Tibial artery (tissue), 4 donors: ENCODE measurements at regions not wholly inside any gene's neighbourhood (a gene's known extent, or its start where the extent isn't known, plus 50 kb on each side); places are given as distances from the start of the nearest gene placed in this dataset.

Experiments
- DNase-seq, 2 donors: peaks; one replicate each; pipeline ENCODE4 v3.0.0-alpha.2; 2019
- H3K27ac ChIP-seq, 2 donors: fragments of 200-600 bp; sonication (generic) in 1 of 2; 1 replicate in 1 of 2; 2 replicates in 1 of 2; pipeline ENCODE4 v1.5.1; 2018 to 2019; ENCODE audit warnings: mild to moderate bottlenecking in 1 of 2
- H3K27me3 ChIP-seq, 2 donors: fragments of 200-600 bp; sonication (generic) in 1 of 2; one replicate each; pipeline versions ENCODE4 v1.5.1 to v1.6.0; 2016 to 2019
- H3K36me3 ChIP-seq, 3 donors: fragments of 200-600 bp; sonication (generic) in 2 of 3; one replicate each; pipeline ENCODE4 v1.5.1; 2016 to 2019; ENCODE audit warnings: mild to moderate bottlenecking in 2 of 3
- H3K4me1 ChIP-seq, 4 donors: fragments of 200-600 bp; sonication (generic) in 2 of 4; 1 replicate in 3 of 4; 2 replicates in 1 of 4; pipeline ENCODE4 v1.5.1; 2016 to 2019
- H3K4me3 ChIP-seq, 2 donors: fragments of 200-600 bp; sonication (generic) in 1 of 2; 1 replicate in 1 of 2; 2 replicates in 1 of 2; pipeline ENCODE4 v1.5.1; 2018 to 2019; ENCODE audit warnings: mild to moderate bottlenecking in 2 of 2
- H3K9me3 ChIP-seq, 3 donors: fragments of 200-600 bp; sonication (generic) in 1 of 3; one replicate each; pipeline ENCODE4 v1.5.1; 2016 to 2019
- intact Hi-C: fragments of 100-400 bp; cut with DNase I; formaldehyde crosslinking; loops from one replicate; pipeline ENCODE4 v1.15.0; 2023; ENCODE audit warnings: low total_unique reads
- TF ChIP-seq, protein P1 (sequence below), 2 experiments: fragments of 200-600 bp in 1 of 2; fragments of 450-650 bp in 1 of 2; IDR thresholded peaks; one replicate each; pipeline ENCODE4 v1.5.1; 2017 to 2019; ENCODE audit warnings: antibody characterized with exemption in 2 of 2, mild to moderate bottlenecking in 1 of 2, moderate library complexity in 1 of 2

DNA sequence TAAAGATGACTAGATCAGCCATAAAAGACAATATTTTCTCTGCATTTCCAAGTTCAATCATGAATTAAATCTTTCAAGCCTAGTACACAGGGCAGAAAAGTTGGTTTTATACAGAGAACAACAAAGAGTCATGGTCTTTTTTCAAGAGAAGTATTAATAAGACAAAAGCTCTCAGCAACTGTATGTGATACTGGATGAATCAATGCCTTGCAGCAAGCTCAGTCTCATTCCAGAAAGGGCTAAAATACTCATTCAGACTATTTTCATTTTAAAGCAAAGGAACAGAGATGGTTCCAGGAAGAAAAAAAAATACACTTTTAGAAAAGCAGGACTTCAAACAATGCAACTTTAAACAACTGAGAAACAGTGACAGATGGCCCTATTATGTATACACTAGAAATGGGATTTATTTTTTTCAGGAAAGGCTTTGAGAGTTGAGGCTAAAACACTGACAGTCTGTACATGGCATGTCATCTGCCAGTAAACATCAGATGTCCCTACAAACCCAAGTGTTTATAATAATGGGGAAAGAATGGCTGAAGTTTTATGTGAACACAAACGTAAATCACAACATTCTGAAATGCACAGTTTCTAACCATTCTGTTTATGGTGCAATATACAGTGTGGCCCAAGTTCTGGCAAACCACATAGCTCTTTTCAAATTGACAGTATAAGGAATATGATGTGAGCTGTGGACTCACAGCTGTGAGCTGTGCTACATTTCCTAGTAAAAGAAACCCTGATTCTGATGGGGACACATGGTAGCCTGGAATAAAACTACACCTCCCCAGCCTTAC lies 114.3 kb upstream of the DST start:
- Histone ChIP-seq H3K27me3 (no peaks in the 10 kb centered on the region), H3K27ac (no peak overlapping the region), H3K4me3 (no peak overlapping the region), H3K9me3 (no peaks in the 10 kb centered on the region), H3K4me1 (peaks cover 0 to 60% (median 25%) of the 10 kb centered on the region in 4 donors), H3K36me3 (no peaks in the 10 kb centered on the region)
- TF ChIP-seq, protein P1, sequence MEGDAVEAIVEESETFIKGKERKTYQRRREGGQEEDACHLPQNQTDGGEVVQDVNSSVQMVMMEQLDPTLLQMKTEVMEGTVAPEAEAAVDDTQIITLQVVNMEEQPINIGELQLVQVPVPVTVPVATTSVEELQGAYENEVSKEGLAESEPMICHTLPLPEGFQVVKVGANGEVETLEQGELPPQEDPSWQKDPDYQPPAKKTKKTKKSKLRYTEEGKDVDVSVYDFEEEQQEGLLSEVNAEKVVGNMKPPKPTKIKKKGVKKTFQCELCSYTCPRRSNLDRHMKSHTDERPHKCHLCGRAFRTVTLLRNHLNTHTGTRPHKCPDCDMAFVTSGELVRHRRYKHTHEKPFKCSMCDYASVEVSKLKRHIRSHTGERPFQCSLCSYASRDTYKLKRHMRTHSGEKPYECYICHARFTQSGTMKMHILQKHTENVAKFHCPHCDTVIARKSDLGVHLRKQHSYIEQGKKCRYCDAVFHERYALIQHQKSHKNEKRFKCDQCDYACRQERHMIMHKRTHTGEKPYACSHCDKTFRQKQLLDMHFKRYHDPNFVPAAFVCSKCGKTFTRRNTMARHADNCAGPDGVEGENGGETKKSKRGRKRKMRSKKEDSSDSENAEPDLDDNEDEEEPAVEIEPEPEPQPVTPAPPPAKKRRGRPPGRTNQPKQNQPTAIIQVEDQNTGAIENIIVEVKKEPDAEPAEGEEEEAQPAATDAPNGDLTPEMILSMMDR (IDR thresholded peaks at IDR 0.05), result no peak
- intact Hi-C loops, result no loop called here
- no peak for DNase-seq

DNA sequence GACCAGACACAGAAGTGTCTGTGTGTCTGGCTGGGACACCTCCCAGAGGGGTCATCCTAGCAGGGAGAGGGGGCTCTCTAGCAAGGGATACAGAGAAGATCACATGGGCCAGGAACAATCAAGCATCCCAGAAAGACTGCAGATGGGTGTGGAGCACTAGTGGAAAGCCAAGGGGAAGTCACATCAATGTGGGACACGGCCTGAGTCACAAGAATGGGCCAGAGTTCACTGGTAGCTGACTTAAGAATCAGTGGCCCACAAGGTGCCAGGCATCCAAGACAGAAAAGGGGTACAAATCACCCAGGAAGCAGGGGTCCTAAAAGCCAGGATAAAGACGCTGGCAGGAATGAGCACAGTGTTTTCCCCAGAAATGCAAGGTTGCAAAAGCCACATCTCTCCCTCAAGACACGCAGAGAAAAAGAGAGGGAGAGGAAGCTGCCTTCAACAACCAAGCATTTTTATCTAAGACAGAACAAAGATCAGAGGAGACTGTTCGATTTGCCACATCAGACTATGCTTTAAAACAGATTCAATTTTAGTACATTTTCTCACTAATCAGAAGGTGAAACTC lies 113.6 kb upstream of the DST start:
- H3K9me3 ChIP-seq, result no peaks in the 10 kb centered on the region
- H3K4me3 ChIP-seq, result no peak overlapping the region
- DNase-seq, result no peak
- TF ChIP-seq, protein P1 (IDR thresholded peaks at IDR 0.05), result no peak
- intact Hi-C loops, result no loop called here
- no peaks in the 10 kb centered on the region for H3K36me3 ChIP-seq
- no peak overlapping the region for H3K27ac ChIP-seq
- H3K4me1 ChIP-seq, result peaks cover 0 to 67% (median 25%) of the 10 kb centered on the region in 4 donors
- no peaks in the 10 kb centered on the region for H3K27me3 ChIP-seq

DNA sequence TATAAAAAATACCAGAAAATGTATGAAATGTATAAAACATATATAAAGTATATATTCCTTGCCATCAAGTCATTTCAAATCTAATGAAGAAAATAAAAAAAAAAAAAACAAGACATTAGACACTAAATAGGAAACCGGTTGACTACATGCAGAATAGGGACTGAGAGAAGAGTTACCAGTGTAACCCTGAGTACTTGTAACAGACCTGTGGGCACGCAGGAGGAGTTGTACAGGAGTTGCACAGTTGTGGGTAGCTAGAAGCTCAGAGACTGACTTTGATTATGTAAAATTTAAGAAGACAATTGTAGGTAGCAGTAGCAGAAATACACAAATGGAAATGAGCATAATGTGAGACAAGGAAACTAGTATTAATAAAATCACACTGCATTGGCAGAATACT lies 112.4 kb upstream of the DST start:
- H3K27ac ChIP-seq, result no peak overlapping the region

DNA sequence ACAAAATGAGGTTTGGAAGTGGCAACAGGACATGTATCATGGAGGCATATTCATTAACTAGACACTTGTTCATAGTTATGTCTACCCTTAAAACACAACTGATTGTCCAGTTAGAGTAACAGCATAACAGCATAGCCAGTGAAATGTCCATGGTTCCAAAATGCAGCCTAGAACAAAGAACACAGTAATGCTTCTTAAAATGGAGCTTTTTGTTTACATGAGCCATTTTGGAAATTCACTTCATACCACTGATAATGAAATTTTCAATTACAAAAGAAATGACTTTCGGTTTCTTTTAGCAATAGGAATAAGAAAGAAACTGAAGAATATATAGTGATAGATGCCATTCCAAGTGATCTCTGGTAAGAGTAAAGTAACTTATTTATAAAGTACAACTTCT lies 111.1 kb upstream of the DST start:
- Histone ChIP-seq H3K4me3 (no peak overlapping the region), H3K27ac (no peak overlapping the region), H3K36me3 (no peaks in the 10 kb centered on the region), H3K27me3 (no peaks in the 10 kb centered on the region), H3K4me1 (peaks cover 0 to 89% (median 25%) of the 10 kb centered on the region in 4 donors), H3K9me3 (no peaks in the 10 kb centered on the region)
- DNase-seq, result no peak
- TF ChIP-seq, protein P1 (IDR thresholded peaks at IDR 0.05), result no peak
- intact Hi-C loops, result no loop called here

More for the DNA sequence above, 112.4 kb upstream of the DST start:
- H3K36me3 ChIP-seq, result no peaks in the 10 kb centered on the region
- TF ChIP-seq, protein P1 (IDR thresholded peaks at IDR 0.05), result no peak
- H3K4me1 ChIP-seq, result peaks cover 0 to 76% (median 25%) of the 10 kb centered on the region in 4 donors
- intact Hi-C loops, result no loop called here
- DNase-seq, result no peak
- H3K27me3 ChIP-seq, result no peaks in the 10 kb centered on the region
- no peak overlapping the region for H3K4me3 ChIP-seq
- no peaks in the 10 kb centered on the region for H3K9me3 ChIP-seq

DNA sequence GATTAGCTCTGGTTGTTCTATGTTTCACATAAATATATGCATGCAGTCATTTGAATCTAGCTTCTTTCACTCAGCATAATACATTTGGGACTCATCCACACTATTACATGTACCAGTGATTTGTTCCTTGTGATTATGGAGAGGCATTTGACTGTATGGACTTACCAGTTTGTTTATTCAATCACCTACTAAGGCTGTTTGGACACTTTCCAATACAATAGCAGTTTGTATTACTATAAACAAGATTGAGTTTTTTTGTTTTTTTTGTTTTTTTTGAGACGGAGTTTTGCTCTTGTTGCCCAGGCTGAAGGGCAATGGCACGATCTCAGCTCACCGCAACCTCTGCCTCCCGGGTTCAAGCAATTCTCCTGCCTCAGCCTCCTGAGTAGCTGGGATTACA lies 109.8 kb upstream of the DST start:
- H3K27ac ChIP-seq, result no peak overlapping the region

More for the DNA sequence above, 109.8 kb upstream of the DST start:
- no peaks in the 10 kb centered on the region for H3K36me3 ChIP-seq
- peaks cover 0 to 87% (median 19%) of the 10 kb centered on the region in 4 donors for H3K4me1 ChIP-seq
- H3K27me3 ChIP-seq, result no peaks in the 10 kb centered on the region
- H3K4me3 ChIP-seq, result no peak overlapping the region
- intact Hi-C loops, result no loop called here
- no peaks in the 10 kb centered on the region for H3K9me3 ChIP-seq
- no peak for DNase-seq
- TF ChIP-seq, protein P1 (IDR thresholded peaks at IDR 0.05), result no peak
